ENCODE measurements at regions not wholly inside any gene's neighbourhood (a gene's known extent, or its start where the extent isn't known, plus 50 kb on each side); places are given as distances from the start of the nearest gene placed in this dataset.
"Not testable (repeated sequence)": the region's sequence is repeated elsewhere in the genome, so short reads cannot be mapped to it uniquely, and the experiment has no call there.

GRCh38 chr3:20741381-20741780 is 555.4 kb upstream of the SGO1 start:
- TF ChIP-seq CTCF (IDR thresholded peaks at IDR 0.05; ENCODE audit: low read depth, low read length) = no peak
- DNase-seq (ENCODE audit: low read depth in 2 of 2) = no peak
- H3K4me3 ChIP-seq (replicated peaks in 1 of 2; ENCODE audit: low read depth in 2 of 2, low read length in 2 of 2) = no peak overlapping the region

- TF ChIP-seq CTCF (IDR thresholded peaks at IDR 0.05; ENCODE audit: low read depth, low read length) = no peak
- H3K4me3 ChIP-seq (replicated peaks in 1 of 2; ENCODE audit: low read depth in 2 of 2, low read length in 2 of 2) = no peak overlapping the region
- peak; percentile 10 to 13 for DNase-seq (ENCODE audit: low read depth in 2 of 2)
Observed at GRCh38 chr3:20739814-20740213, 553.8 kb upstream of the SGO1 start.

GRCh38 chr3:20736287-20736852 is 550.4 kb upstream of the SGO1 start:
- DNase-seq (ENCODE audit: low read depth in 2 of 2) = no peak
- no peak for TF ChIP-seq CTCF (IDR thresholded peaks at IDR 0.05; ENCODE audit: low read depth, low read length)

GRCh38 chr3:20729185-20729584 is 543.2 kb upstream of the SGO1 start:
- TF ChIP-seq CTCF (IDR thresholded peaks at IDR 0.05; ENCODE audit: low read depth, low read length) = no peak
- H3K4me3 ChIP-seq (replicated peaks in 1 of 2; ENCODE audit: low read depth in 2 of 2, low read length in 2 of 2) = no peak overlapping the region
- DNase-seq (ENCODE audit: low read depth in 2 of 2) = no peak

More at GRCh38 chr3:20736287-20736852, 550.4 kb upstream of the SGO1 start:
- no peak overlapping the region for H3K4me3 ChIP-seq (replicated peaks in 1 of 2; ENCODE audit: low read depth in 2 of 2, low read length in 2 of 2)

GRCh38 chr3:20726786-20727185 is 540.8 kb upstream of the SGO1 start:
- no peak for DNase-seq (ENCODE audit: low read depth in 2 of 2)
- no peak for TF ChIP-seq CTCF (IDR thresholded peaks at IDR 0.05; ENCODE audit: low read depth, low read length)
- H3K4me3 ChIP-seq (replicated peaks in 1 of 2; ENCODE audit: low read depth in 2 of 2, low read length in 2 of 2) = no peak overlapping the region

GRCh38 chr3:20724241-20724640 is 538.2 kb upstream of the SGO1 start:
- TF ChIP-seq CTCF (IDR thresholded peaks at IDR 0.05; ENCODE audit: low read depth, low read length) = no peak
- H3K4me3 ChIP-seq (replicated peaks in 1 of 2; ENCODE audit: low read depth in 2 of 2, low read length in 2 of 2) = no peak overlapping the region
- DNase-seq (ENCODE audit: low read depth in 2 of 2) = no peak

GRCh38 chr3:20716425-20716824 is 530.4 kb upstream of the SGO1 start:
- H3K4me3 ChIP-seq (replicated peaks in 1 of 2; ENCODE audit: low read depth in 2 of 2, low read length in 2 of 2); DNase-seq (ENCODE audit: low read depth in 2 of 2): not testable (repeated sequence)

Data from cardiac fibroblast (primary cell).